Omental fat pad (tissue), 3 donors: ENCODE measurements at regions not wholly inside any gene's neighbourhood (a gene's known extent, or its start where the extent isn't known, plus 50 kb on each side); places are given as distances from the start of the nearest gene placed in this dataset.

Experiments
- ATAC-seq: fragments of 150-250 bp; one replicate; pipeline ENCODE4 v1.9.1; 2016; ENCODE audit warnings: mild to moderate bottlenecking, moderate library complexity; ENCODE audit not compliant: low FRiP score
- DNase-seq: peaks from one replicate; pipeline ENCODE4 v3.0.0-alpha.2; 2019; ENCODE audit warnings: low spot score
- CTCF ChIP-seq, 3 donors: fragments of 450-650 bp; IDR thresholded peaks; one replicate each; pipeline ENCODE4 v1.5.1; 2016 to 2017; ENCODE audit warnings: antibody characterized with exemption in 3 of 3, mild to moderate bottlenecking in 3 of 3, moderate library complexity in 2 of 3

DNA sequence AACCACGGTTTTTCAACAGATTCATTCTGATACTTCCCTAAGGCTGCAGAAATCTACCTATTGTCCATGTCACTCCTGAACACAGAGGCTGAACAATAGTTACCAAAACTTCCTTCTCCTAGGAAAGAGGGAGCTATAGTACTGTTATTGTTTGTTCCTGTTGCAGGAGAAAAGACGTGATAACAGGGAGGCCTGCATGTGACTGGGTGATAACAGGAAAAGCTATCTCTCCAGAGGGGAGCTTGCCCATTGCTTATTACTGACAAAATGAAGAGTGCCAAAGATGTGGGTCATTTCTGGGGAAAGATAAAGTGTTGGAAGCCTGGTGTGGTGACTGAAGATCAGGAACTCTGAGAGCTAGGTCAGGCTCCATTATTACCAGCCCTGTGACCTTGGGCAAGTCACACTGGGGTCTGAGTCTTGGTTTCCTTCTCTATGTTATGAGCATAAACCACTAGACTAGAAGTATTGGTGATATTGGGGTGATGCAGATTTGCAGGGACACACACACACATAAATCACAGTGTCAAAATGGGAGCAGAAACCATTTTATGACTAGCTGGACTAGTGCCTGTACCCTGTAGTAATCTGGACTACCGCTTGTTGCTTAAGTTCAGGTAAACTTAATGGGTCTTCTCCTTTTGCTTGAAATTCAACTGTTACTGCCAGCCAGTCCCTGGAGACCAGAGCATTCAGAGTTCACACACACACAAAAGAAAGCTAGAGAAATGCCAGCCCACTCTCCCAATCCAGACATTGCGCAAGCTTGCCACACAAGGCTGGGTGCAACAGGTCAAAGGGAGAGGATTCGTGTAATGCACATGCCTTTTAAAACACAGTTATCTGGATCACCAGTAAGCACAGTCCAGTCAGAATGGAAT is 136.0 kb upstream of the CNR1 start:
- ATAC-seq (no peak), DNase-seq (no peak)
- no peak for TF ChIP-seq CTCF (IDR thresholded peaks at IDR 0.05)

GRCh38 chr6:88301256-88301655 is 135.1 kb upstream of the CNR1 start:
- no peak for TF ChIP-seq CTCF (IDR thresholded peaks at IDR 0.05)
- DNase-seq (no peak), ATAC-seq (no peak)

GRCh38 chr6:88298066-88298845 is 132.1 kb upstream of the CNR1 start:
- no peak for DNase-seq
- TF ChIP-seq CTCF (IDR thresholded peaks at IDR 0.05) = no peak
- ATAC-seq = no peak

GRCh38 chr6:88296694-88297093 is 130.5 kb upstream of the CNR1 start:
- no peak for TF ChIP-seq CTCF (IDR thresholded peaks at IDR 0.05)
- ATAC-seq (no peak), DNase-seq (no peak)

- TF ChIP-seq CTCF (IDR thresholded peaks at IDR 0.05) = no peak
- ATAC-seq (no peak), DNase-seq (no peak)
These were observed 129.5 kb upstream of the CNR1 start for GRCh38 chr6:88295663-88296062.

- no peak for ATAC-seq
- no peak for DNase-seq
- no peak for TF ChIP-seq CTCF (IDR thresholded peaks at IDR 0.05)
These were observed 128.6 kb upstream of the CNR1 start for GRCh38 chr6:88294702-88295101.
